ENCODE measurements at regions not wholly inside any gene's neighbourhood (a gene's known extent, or its start where the extent isn't known, plus 50 kb on each side); places are given as distances from the start of the nearest gene placed in this dataset.
"Not testable (repeated sequence)": the region's sequence is repeated elsewhere in the genome, so short reads cannot be mapped to it uniquely, and the experiment has no call there.

DNA sequence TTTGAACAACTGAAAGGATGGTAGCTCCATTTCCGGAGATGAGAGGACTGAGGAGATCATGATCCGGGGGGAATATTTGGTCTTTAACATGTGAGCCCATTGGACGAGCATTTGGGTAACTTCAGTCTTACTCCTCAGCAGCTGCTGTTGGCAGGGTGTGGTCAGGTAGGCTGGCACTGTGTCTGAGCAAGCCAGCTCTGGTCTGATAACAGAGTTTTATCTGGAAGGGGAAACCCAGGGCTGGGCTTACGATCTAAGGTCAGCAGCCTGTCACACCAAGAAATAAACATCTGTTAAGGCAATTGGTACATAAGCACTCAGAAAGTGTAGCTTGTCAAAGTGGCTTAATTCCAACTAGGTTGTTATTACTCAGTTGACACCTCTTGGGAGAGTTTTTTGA is 53.8 kb upstream of the NUTM2D start:
- H3K27ac Mint-ChIP-seq; H3K9me3 ChIP-seq (ENCODE audit: control extremely low read depth in 1 of 3, control insufficient read depth in 2 of 3, insufficient read depth in 1 of 3, low read length in 2 of 3); CTCF ChIA-PET; H3K4me1 ChIP-seq (ENCODE audit: control insufficient read depth in 2 of 2, insufficient read depth in 2 of 2, low read length in 2 of 2); H4K20me1 ChIP-seq (ENCODE audit: control insufficient read depth, insufficient read depth, low read length, poor library complexity, severe bottlenecking); H3K9me3 Mint-ChIP-seq (ENCODE audit: insufficient read depth); H3K27me3 ChIP-seq (replicated peaks in 1 of 4; ENCODE audit: control extremely low read depth in 1 of 4, control insufficient read depth in 3 of 4, insufficient read depth in 4 of 4, low read length in 3 of 4); H2AFZ ChIP-seq (ENCODE audit: insufficient read depth, low read depth, low read length, poor library complexity, severe bottlenecking); H3K4me2 ChIP-seq (replicated peaks; ENCODE audit: low read depth, low read length, poor library complexity, severe bottlenecking); ATAC-seq (ENCODE audit: low read depth); H3K79me2 ChIP-seq (ENCODE audit: control insufficient read depth, insufficient read depth, low read length); DNase-seq; H3K4me3 ChIP-seq (ENCODE audit: control extremely low read depth in 1 of 5, extremely low read depth in 1 of 5, insufficient read depth in 1 of 5, low read depth in 2 of 5, low read length in 4 of 5); H3K36me3 ChIP-seq (replicated peaks in 1 of 2; ENCODE audit: control extremely low read depth in 1 of 2, control insufficient read depth in 1 of 2, extremely low read depth in 1 of 2, insufficient read depth in 2 of 2, low read length in 1 of 2); H3K9ac ChIP-seq (ENCODE audit: low read length); H3K4me1 Mint-ChIP-seq; H3K27me3 Mint-ChIP-seq; POLR2A ChIA-PET; H3K4me3 Mint-ChIP-seq; intact Hi-C loops (cut with micrococcal nuclease); H3K27ac ChIP-seq (ENCODE audit: low read length in 2 of 2): not testable (repeated sequence)
- WGBS (ENCODE audit: insufficient coverage) = no CpG with 5 or more reads among the region's 4 CpGs

DNA sequence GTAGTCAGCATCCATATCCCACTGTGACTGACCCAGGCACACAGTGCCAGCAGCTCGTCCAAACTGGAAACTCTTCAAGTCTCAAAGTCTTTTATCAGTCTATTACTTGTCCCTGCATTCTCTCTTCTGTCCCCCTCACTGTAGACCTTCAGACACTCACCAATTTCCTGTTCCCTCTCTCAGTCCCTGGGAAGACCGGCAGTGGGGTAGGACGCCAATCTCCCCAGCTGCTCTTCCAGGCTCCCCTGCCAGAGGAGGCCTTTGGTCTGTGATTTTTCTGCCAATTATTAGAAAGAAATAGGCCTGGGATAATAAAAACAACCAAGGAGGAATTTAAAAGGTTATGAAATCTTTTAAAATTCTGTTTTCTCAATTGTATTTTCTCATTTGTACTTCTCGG is 50.9 kb upstream of the NUTM2D start:
- ATAC-seq (ENCODE audit: low read depth); H3K79me2 ChIP-seq (ENCODE audit: control insufficient read depth, insufficient read depth, low read length); H3K27ac ChIP-seq (ENCODE audit: low read length in 2 of 2); H3K4me1 ChIP-seq (ENCODE audit: control insufficient read depth in 2 of 2, insufficient read depth in 2 of 2, low read length in 2 of 2); H3K4me1 Mint-ChIP-seq; H3K4me2 ChIP-seq (replicated peaks; ENCODE audit: low read depth, low read length, poor library complexity, severe bottlenecking); H3K9me3 Mint-ChIP-seq (ENCODE audit: insufficient read depth); H3K27me3 ChIP-seq (replicated peaks in 1 of 4; ENCODE audit: control extremely low read depth in 1 of 4, control insufficient read depth in 3 of 4, insufficient read depth in 4 of 4, low read length in 3 of 4); H3K9ac ChIP-seq (ENCODE audit: low read length); CTCF ChIA-PET; H2AFZ ChIP-seq (ENCODE audit: insufficient read depth, low read depth, low read length, poor library complexity, severe bottlenecking); H3K9me3 ChIP-seq (ENCODE audit: control extremely low read depth in 1 of 3, control insufficient read depth in 2 of 3, insufficient read depth in 1 of 3, low read length in 2 of 3); H4K20me1 ChIP-seq (ENCODE audit: control insufficient read depth, insufficient read depth, low read length, poor library complexity, severe bottlenecking); H3K36me3 ChIP-seq (replicated peaks in 1 of 2; ENCODE audit: control extremely low read depth in 1 of 2, control insufficient read depth in 1 of 2, extremely low read depth in 1 of 2, insufficient read depth in 2 of 2, low read length in 1 of 2); DNase-seq; H3K4me3 Mint-ChIP-seq; POLR2A ChIA-PET; H3K4me3 ChIP-seq (ENCODE audit: control extremely low read depth in 1 of 5, extremely low read depth in 1 of 5, insufficient read depth in 1 of 5, low read depth in 2 of 5, low read length in 4 of 5); H3K27me3 Mint-ChIP-seq; H3K27ac Mint-ChIP-seq; intact Hi-C loops (cut with micrococcal nuclease): not testable (repeated sequence)
- WGBS (ENCODE audit: insufficient coverage) = no CpG with 5 or more reads among the region's 4 CpGs

All from B cell (primary cell).